GM12878 (cell line): ENCODE measurements at regions not wholly inside any gene's neighbourhood (a gene's known extent, or its start where the extent isn't known, plus 50 kb on each side); places are given as distances from the start of the nearest gene placed in this dataset.

Experiments used
- ATAC-seq: fragments of 200-7000 bp; cut with Tn5 transposase; 3 replicates; pipeline ENCODE4 v1.9.1; 2020; ENCODE audit warnings: mild to moderate bottlenecking, moderate library complexity
- BruUV-seq: library from RNA; stranded (reverse); fragments of 400-500 nt; replicated peaks from 2 replicates; lab custom pipeline; 2021; lab: Mats Ljungman, UMichigan
- CTCF ChIA-PET: fragments of 300-600 bp; sonication (Branson Sonifier 250); formaldehyde crosslinking; extraction: SDS; loops from one replicate; lab custom pipeline; 2021; ENCODE audit warnings: inconsistent platforms; lab: Yijun Ruan, JAX
- POLR2A ChIA-PET: fragments of 350-600 bp; formaldehyde crosslinking; extraction: SDS; loops from one replicate; lab custom pipeline; 2021; ENCODE audit warnings: inconsistent platforms; lab: Charles Lee
- RAD21 ChIA-PET: fragments of 300-600 bp; sonication (Branson Sonifier 250); formaldehyde crosslinking; loops from one replicate; lab custom pipeline; 2023; ENCODE audit warnings: antibody characterized with exemption; ENCODE audit not compliant: unreplicated experiment; lab: Charles Lee
- SMC1A ChIA-PET: fragments of 300-600 bp; sonication (Branson Sonifier 250); formaldehyde crosslinking; loops from one replicate; lab custom pipeline; 2023; ENCODE audit not compliant: unreplicated experiment, uncharacterized antibody; lab: Charles Lee
- DNase-seq: peaks from one replicate; pipeline ENCODE4 v3.0.0-alpha.2; 2011; ENCODE audit warnings: low read depth, low spot score
- FAIRE-seq: peaks from 3 replicates; lab custom pipeline; 2011; peaks lifted over from hg19 to GRCh38; lab: Jason Lieb, UNC
- H2AFZ ChIP-seq: 2 replicates; pipeline ENCODE4 v1.6.0; 2011; ENCODE audit warnings: low read depth, low read length, control low read depth; ENCODE audit not compliant: control insufficient read depth
- H3K27ac ChIP-seq: 2 replicates; pipeline ENCODE4 v1.5.1; 2011; ENCODE audit warnings: control low read depth; ENCODE audit not compliant: control insufficient read depth, insufficient read depth
- H3K27me3 ChIP-seq, 2 experiments: replicated peaks in 1 of 2; 2 replicates each; pipeline versions ENCODE4 v1.6.0 to v1.6.1; 2011; ENCODE audit warnings: low read length in 1 of 2; ENCODE audit not compliant: control insufficient read depth in 2 of 2, insufficient read depth in 2 of 2
- H3K36me3 ChIP-seq, 2 experiments: 2 replicates each; pipeline ENCODE4 v1.5.1; 2011; ENCODE audit warnings: low read length in 1 of 2; ENCODE audit not compliant: control insufficient read depth in 2 of 2, insufficient read depth in 2 of 2
- H3K4me1 ChIP-seq: 2 replicates; pipeline ENCODE4 v1.6.1; 2011; ENCODE audit warnings: mild to moderate bottlenecking, low read length, moderate library complexity, mixed read lengths; ENCODE audit not compliant: control insufficient read depth, insufficient read depth
- H3K4me2 ChIP-seq: 2 replicates; pipeline ENCODE4 v1.6.0; 2011; ENCODE audit warnings: control low read depth; ENCODE audit not compliant: control insufficient read depth, insufficient read depth
- H3K4me3 ChIP-seq: fragments of 200-600 bp; sonication (generic); 2 replicates; pipeline ENCODE4 v1.5.1; 2016
- H3K79me2 ChIP-seq: 2 replicates; pipeline ENCODE4 v1.6.0; 2011; ENCODE audit warnings: low read length; ENCODE audit not compliant: control insufficient read depth, insufficient read depth
- H3K9ac ChIP-seq: 2 replicates; pipeline ENCODE4 v1.8.0; 2011; ENCODE audit warnings: low read length, control low read depth, mixed read lengths; ENCODE audit not compliant: control insufficient read depth, insufficient read depth
- H3K9me3 ChIP-seq: replicated peaks from 3 replicates; pipeline ENCODE4 v1.5.1; 2011; ENCODE audit warnings: mild to moderate bottlenecking, low read length; ENCODE audit not compliant: control insufficient read depth, insufficient read depth
- H4K20me1 ChIP-seq: 2 replicates; pipeline ENCODE4 v1.6.0; 2011; ENCODE audit not compliant: control insufficient read depth, insufficient read depth
- CBFB ChIP-seq: IDR thresholded peaks from 2 replicates; pipeline ENCODE4 v1.6.1; 2016; ENCODE audit warnings: antibody characterized with exemption, low read depth
- CHD2 ChIP-seq: IDR thresholded peaks from 2 replicates; pipeline ENCODE4 v1.6.1; 2011; ENCODE audit warnings: low read depth, low read length, improper control_type of control experiment, borderline replicate concordance
- CHD4 ChIP-seq: fragments of 200-600 bp; sonication (generic); IDR thresholded peaks from 2 replicates; pipeline ENCODE4 v1.6.1; 2016; ENCODE audit warnings: mild to moderate bottlenecking
- FOS ChIP-seq: IDR thresholded peaks from 3 replicates; pipeline ENCODE4 v1.6.1; 2011; ENCODE audit warnings: borderline replicate concordance; ENCODE audit not compliant: insufficient read length; ENCODE audit errors: extremely low read depth
- GABPA ChIP-seq: IDR thresholded peaks from 2 replicates; pipeline ENCODE4 v1.6.1; 2014; ENCODE audit warnings: antibody characterized with exemption, low read depth, mild to moderate bottlenecking, inconsistent platforms
- MXI1 ChIP-seq: fragments of 150-350 bp; IDR thresholded peaks from 2 replicates; pipeline ENCODE4 v1.6.1; 2011; ENCODE audit warnings: low read depth, mild to moderate bottlenecking, inconsistent platforms, low read length, improper control_type of control experiment
- MYC ChIP-seq: IDR thresholded peaks from 2 replicates; pipeline ENCODE4 v1.6.1; 2011; ENCODE audit warnings: mild to moderate bottlenecking, low read length, moderate library complexity, inconsistent platforms; ENCODE audit not compliant: insufficient read depth, insufficient replicate concordance, insufficient read length, severe bottlenecking
- WGBS: methylation state at CpG from one replicate; pipeline ENCODE4 v1.1.6; 2016; ENCODE audit warnings: low lambda C conversion rate; ENCODE audit not compliant: insufficient replicate concordance, insufficient coverage; ENCODE audit errors: missing lambda C conversion rate; 5-methylcytosine and 5-hydroxymethylcytosine counted together
- in situ Hi-C: fragments of 300-500 bp; cut with MboI; formaldehyde crosslinking; loops from 9 replicates; pipeline ENCODE4 v1.14.3; 2018; ENCODE audit warnings: mixed read lengths
- intact Hi-C: fragments of 100-400 bp; cut with micrococcal nuclease; formaldehyde crosslinking; loops from one replicate; pipeline ENCODE4 v1.14.2; 2022; ENCODE audit not compliant: unreplicated experiment
- TF ChIP-seq, protein P1 (sequence below): fragments of 150-350 bp; IDR thresholded peaks from 2 replicates; pipeline ENCODE4 v1.6.1; 2016; ENCODE audit warnings: low read depth, low read length
- TF ChIP-seq, protein P2 (sequence below): fragments of 150-350 bp; IDR thresholded peaks from 2 replicates; pipeline ENCODE4 v1.6.1; 2014; ENCODE audit warnings: mild to moderate bottlenecking, low read depth, low read length
- TF ChIP-seq, protein P3 (sequence below): fragments of 450-650 bp; IDR thresholded peaks from 2 replicates; pipeline ENCODE4 v1.6.1; 2014; ENCODE audit warnings: mild to moderate bottlenecking

DNA sequence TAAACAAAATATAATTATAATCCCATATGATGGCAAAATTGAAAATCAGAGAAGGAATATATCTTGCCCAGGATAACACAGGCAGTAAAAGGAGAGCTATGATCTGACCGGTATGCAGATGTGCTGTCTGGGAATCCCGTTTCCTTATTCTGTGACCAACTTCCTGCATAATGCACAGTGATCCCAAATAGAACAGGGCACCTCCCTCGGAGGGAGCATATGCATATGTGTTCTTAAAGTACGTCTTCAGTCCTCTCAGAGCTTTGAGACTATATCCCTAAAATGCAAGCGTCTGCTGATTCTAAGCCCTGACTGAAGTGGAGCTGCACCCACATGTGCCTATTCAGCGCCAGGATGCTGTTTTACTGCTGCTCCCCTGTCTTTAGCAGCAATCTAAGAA, 366.1 kb upstream of the PTBP2 start (continued):
- TF ChIP-seq CHD4: no peak
- TF ChIP-seq CBFB: no peak
- TF ChIP-seq, protein P1, sequence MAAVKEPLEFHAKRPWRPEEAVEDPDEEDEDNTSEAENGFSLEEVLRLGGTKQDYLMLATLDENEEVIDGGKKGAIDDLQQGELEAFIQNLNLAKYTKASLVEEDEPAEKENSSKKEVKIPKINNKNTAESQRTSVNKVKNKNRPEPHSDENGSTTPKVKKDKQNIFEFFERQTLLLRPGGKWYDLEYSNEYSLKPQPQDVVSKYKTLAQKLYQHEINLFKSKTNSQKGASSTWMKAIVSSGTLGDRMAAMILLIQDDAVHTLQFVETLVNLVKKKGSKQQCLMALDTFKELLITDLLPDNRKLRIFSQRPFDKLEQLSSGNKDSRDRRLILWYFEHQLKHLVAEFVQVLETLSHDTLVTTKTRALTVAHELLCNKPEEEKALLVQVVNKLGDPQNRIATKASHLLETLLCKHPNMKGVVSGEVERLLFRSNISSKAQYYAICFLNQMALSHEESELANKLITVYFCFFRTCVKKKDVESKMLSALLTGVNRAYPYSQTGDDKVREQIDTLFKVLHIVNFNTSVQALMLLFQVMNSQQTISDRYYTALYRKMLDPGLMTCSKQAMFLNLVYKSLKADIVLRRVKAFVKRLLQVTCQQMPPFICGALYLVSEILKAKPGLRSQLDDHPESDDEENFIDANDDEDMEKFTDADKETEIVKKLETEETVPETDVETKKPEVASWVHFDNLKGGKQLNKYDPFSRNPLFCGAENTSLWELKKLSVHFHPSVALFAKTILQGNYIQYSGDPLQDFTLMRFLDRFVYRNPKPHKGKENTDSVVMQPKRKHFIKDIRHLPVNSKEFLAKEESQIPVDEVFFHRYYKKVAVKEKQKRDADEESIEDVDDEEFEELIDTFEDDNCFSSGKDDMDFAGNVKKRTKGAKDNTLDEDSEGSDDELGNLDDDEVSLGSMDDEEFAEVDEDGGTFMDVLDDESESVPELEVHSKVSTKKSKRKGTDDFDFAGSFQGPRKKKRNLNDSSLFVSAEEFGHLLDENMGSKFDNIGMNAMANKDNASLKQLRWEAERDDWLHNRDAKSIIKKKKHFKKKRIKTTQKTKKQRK: no peak
- no peak for TF ChIP-seq MXI1
- TF ChIP-seq, protein P2, sequence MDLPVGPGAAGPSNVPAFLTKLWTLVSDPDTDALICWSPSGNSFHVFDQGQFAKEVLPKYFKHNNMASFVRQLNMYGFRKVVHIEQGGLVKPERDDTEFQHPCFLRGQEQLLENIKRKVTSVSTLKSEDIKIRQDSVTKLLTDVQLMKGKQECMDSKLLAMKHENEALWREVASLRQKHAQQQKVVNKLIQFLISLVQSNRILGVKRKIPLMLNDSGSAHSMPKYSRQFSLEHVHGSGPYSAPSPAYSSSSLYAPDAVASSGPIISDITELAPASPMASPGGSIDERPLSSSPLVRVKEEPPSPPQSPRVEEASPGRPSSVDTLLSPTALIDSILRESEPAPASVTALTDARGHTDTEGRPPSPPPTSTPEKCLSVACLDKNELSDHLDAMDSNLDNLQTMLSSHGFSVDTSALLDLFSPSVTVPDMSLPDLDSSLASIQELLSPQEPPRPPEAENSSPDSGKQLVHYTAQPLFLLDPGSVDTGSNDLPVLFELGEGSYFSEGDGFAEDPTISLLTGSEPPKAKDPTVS: no peak
- TF ChIP-seq FOS: no peak
- TF ChIP-seq, protein P3, sequence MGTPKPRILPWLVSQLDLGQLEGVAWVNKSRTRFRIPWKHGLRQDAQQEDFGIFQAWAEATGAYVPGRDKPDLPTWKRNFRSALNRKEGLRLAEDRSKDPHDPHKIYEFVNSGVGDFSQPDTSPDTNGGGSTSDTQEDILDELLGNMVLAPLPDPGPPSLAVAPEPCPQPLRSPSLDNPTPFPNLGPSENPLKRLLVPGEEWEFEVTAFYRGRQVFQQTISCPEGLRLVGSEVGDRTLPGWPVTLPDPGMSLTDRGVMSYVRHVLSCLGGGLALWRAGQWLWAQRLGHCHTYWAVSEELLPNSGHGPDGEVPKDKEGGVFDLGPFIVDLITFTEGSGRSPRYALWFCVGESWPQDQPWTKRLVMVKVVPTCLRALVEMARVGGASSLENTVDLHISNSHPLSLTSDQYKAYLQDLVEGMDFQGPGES: no peak

DNA sequence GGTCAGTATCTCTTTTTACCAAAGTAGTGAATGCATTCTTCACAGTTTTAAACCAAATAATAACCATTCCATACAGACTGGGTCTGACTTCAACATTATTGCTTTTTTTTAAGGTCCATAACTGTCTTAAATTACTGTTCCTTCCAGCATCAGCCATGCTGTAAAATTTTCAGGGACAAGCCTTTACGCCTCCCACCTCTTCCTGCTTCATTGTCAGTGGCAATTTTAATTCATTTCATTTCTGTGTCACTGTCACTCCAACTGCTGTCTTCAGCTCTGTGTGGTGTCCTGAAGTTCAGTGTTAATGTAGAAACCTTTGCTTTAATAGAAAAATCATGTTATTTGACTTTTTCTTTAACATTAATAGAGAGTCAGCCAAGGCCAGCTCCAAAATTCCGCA, 365.6 kb upstream of the PTBP2 start:
- Histone ChIP-seq H2AFZ (no peak overlapping the region), H3K9ac (no peak overlapping the region), H3K4me2 (no peak overlapping the region), H3K4me1 (no peaks in the 10 kb centered on the region), H3K9me3 (no peaks in the 10 kb centered on the region), H3K36me3 (no peaks in the 10 kb centered on the region), H3K27me3 (no peaks in the 10 kb centered on the region), H4K20me1 (no peaks in the 10 kb centered on the region), H3K4me3 (no peak overlapping the region), H3K27ac (no peak overlapping the region), H3K79me2 (no peaks in the 10 kb centered on the region)
- ChIA-PET CTCF (no interaction called here), RAD21 (no interaction called here), SMC1A (no interaction called here), POLR2A (no interaction called here)
- DNase-seq (no peak), FAIRE-seq (no peak), ATAC-seq (no peak)
- intact Hi-C loops (no loop called here), in situ Hi-C loops (no loop called here)
- no TSS peak for BruUV-seq
- TF ChIP-seq MYC (no peak), MXI1 (no peak), CHD2 (no peak), GABPA (no peak)
- WGBS: 48% methylated on average over 2 of the region's 2 CpGs
